GM23338 (cell line): ENCODE measurements at regions not wholly inside any gene's neighbourhood (a gene's known extent, or its start where the extent isn't known, plus 50 kb on each side); places are given as distances from the start of the nearest gene placed in this dataset.

ENCODE experiments used
- ATAC-seq: fragments of 200-7000 bp; cut with Tn5 transposase; 3 replicates; pipeline ENCODE4 v1.9.1; 2020
- DNase-seq: peaks from one replicate; pipeline ENCODE4 v3.0.0-alpha.2; 2015; ENCODE audit warnings: low spot score
- H2AFZ ChIP-seq: fragments of 200-600 bp; sonication (generic); 2 replicates; pipeline ENCODE4 v1.8.0; 2016; ENCODE audit warnings: antibody characterized with exemption, mild to moderate bottlenecking, moderate library complexity
- H3F3A ChIP-seq: fragments of 200-600 bp; sonication (generic); replicated peaks from 2 replicates; pipeline ENCODE4 v1.8.0; 2017; ENCODE audit warnings: antibody characterized with exemption, mixed run types, low read depth
- H3K27ac ChIP-seq: fragments of 200-600 bp; sonication (generic); 2 replicates; pipeline ENCODE4 v1.6.1; 2016; ENCODE audit warnings: low read depth
- H3K27me3 ChIP-seq: fragments of 200-600 bp; sonication (generic); 2 replicates; pipeline ENCODE4 v1.8.0; 2016; ENCODE audit warnings: mild to moderate bottlenecking, mixed run types, moderate library complexity; ENCODE audit not compliant: insufficient read depth
- H3K36me3 ChIP-seq: fragments of 200-600 bp; sonication (generic); 2 replicates; pipeline ENCODE4 v1.8.0; 2016; ENCODE audit warnings: mild to moderate bottlenecking; ENCODE audit not compliant: insufficient read depth
- H3K4me1 ChIP-seq: fragments of 200-600 bp; sonication (generic); 2 replicates; pipeline ENCODE4 v1.8.0; 2016; ENCODE audit warnings: mild to moderate bottlenecking, moderate library complexity; ENCODE audit not compliant: insufficient read depth
- H3K4me2 ChIP-seq: fragments of 200-600 bp; sonication (generic); 2 replicates; pipeline ENCODE4 v1.7.1; 2017; ENCODE audit warnings: mixed run types
- H3K4me3 ChIP-seq: fragments of 200-600 bp; sonication (generic); 2 replicates; pipeline ENCODE4 v1.6.1; 2016; ENCODE audit warnings: mixed run types
- H3K79me2 ChIP-seq: fragments of 200-600 bp; sonication (generic); replicated peaks from 2 replicates; pipeline ENCODE4 v1.8.0; 2017; ENCODE audit warnings: mild to moderate bottlenecking; ENCODE audit not compliant: insufficient read depth
- H3K9me2 ChIP-seq: fragments of 200-600 bp; sonication (generic); 2 replicates; pipeline ENCODE4 v1.8.0; 2017; ENCODE audit not compliant: insufficient read depth
- H4K20me1 ChIP-seq: fragments of 200-600 bp; sonication (generic); replicated peaks from 2 replicates; pipeline ENCODE4 v1.8.0; 2017; ENCODE audit warnings: mild to moderate bottlenecking; ENCODE audit not compliant: insufficient read depth
- H3K27ac Mint-ChIP-seq: 2 replicates; pipeline ENCODE4 v1.8.0; 2020; ENCODE audit warnings: inconsistent platforms, mild to moderate bottlenecking, moderate library complexity, mixed read lengths
- H3K27me3 Mint-ChIP-seq: 3 replicates; pipeline ENCODE4 v1.8.0; 2022; ENCODE audit warnings: low read depth, mild to moderate bottlenecking, moderate library complexity, mixed read lengths, inconsistent platforms; ENCODE audit not compliant: insufficient read depth, poor library complexity
- H3K36me3 Mint-ChIP-seq: 3 replicates; pipeline ENCODE4 v1.8.0; 2021; ENCODE audit warnings: low read depth, mild to moderate bottlenecking, inconsistent platforms, moderate library complexity, mixed read lengths
- H3K4me1 Mint-ChIP-seq: 3 replicates; pipeline ENCODE4 v1.8.0; 2020; ENCODE audit warnings: mild to moderate bottlenecking, inconsistent platforms, mixed read lengths
- H3K4me3 Mint-ChIP-seq: 3 replicates; pipeline ENCODE4 v1.8.0; 2021; ENCODE audit warnings: moderate library complexity, mild to moderate bottlenecking, inconsistent platforms, mixed read lengths
- H3K9me3 Mint-ChIP-seq: 3 replicates; pipeline ENCODE4 v1.8.0; 2020; ENCODE audit warnings: moderate library complexity, mild to moderate bottlenecking, inconsistent platforms, mixed read lengths
- CTCF ChIP-seq, 2 experiments: fragments of 200-600 bp in 1 of 2; sonication (generic) in 1 of 2; conservative IDR thresholded peaks; 2 replicates each; pipeline versions ENCODE4 v1.5.1 to v1.6.1; 2016 to 2017; ENCODE audit warnings: antibody characterized with exemption in 2 of 2, low read depth in 2 of 2, mild to moderate bottlenecking in 2 of 2, moderate library complexity in 1 of 2
- ETS1 ChIP-seq: IDR thresholded peaks from 2 replicates; pipeline ENCODE4 v1.6.1; 2016; ENCODE audit warnings: antibody characterized with exemption
- EZH2 ChIP-seq: fragments of 200-600 bp; sonication (generic); IDR thresholded peaks from one replicate; pipeline ENCODE4 v1.8.0; 2017; ENCODE audit warnings: antibody characterized with exemption, mild to moderate bottlenecking, low read depth; ENCODE audit not compliant: unreplicated experiment
- EZH2phosphoT487 ChIP-seq: fragments of 200-600 bp; sonication (generic); IDR thresholded peaks from one replicate; pipeline ENCODE4 v1.8.1; 2018; ENCODE audit warnings: antibody characterized with exemption; ENCODE audit not compliant: unreplicated experiment
- NANOG ChIP-seq: IDR thresholded peaks from 2 replicates; pipeline ENCODE4 v1.6.1; 2016; ENCODE audit warnings: antibody characterized with exemption, borderline replicate concordance
- POLR2AphosphoS5 ChIP-seq: IDR thresholded peaks from 2 replicates; pipeline ENCODE4 v1.6.1; 2016; ENCODE audit warnings: antibody characterized with exemption, low read depth
- REST ChIP-seq: IDR thresholded peaks from one replicate; pipeline ENCODE4 v1.6.1; 2018; ENCODE audit warnings: antibody characterized with exemption; ENCODE audit not compliant: unreplicated experiment
- STAT1 ChIP-seq: IDR thresholded peaks from one replicate; pipeline ENCODE4 v1.6.1; 2016; ENCODE audit warnings: antibody characterized with exemption; ENCODE audit not compliant: unreplicated experiment
- ZNF114 ChIP-seq: fragments of 250-450 bp; sonication (Bioruptor Pico); IDR thresholded peaks from 2 replicates; pipeline ENCODE4 v1.5.0; 2020; ENCODE audit warnings: mild to moderate bottlenecking, moderate library complexity
- ZNF331 ChIP-seq: fragments of 250-450 bp; sonication (Bioruptor Pico); IDR thresholded peaks from 2 replicates; pipeline ENCODE4 v1.5.0; 2020; ENCODE audit warnings: low read depth, mild to moderate bottlenecking, moderate library complexity
- ZNF462 ChIP-seq: fragments of 250-450 bp; sonication (Bioruptor Pico); IDR thresholded peaks from 2 replicates; pipeline ENCODE4 v1.5.0; 2020; ENCODE audit warnings: mild to moderate bottlenecking, moderate library complexity

- DNase-seq (no peak), ATAC-seq (no peak)
- H4K20me1 ChIP-seq, result no peaks in the 10 kb centered on the region
- H3K9me2 ChIP-seq, result 0 out of 2 replicates have a peak, but pooled peaks cover 7% of the 10 kb centered on the region
- H3K4me1 Mint-ChIP-seq, result peaks cover 4% of the 10 kb centered on the region; the same call in 2 of the 3 replicates
- H3K9me3 Mint-ChIP-seq, result peaks cover 9% of the 10 kb centered on the region
- H3K27ac ChIP-seq, result no peak overlapping the region
- no peaks in the 10 kb centered on the region for H3K27me3 Mint-ChIP-seq
- no peaks in the 10 kb centered on the region for H3K79me2 ChIP-seq
- H3K4me3 ChIP-seq, result no peak overlapping the region
- no peak for TF ChIP-seq EZH2phosphoT487
- TF ChIP-seq ZNF331 (CRISPR knock-in tag), result no peak
- TF ChIP-seq ZNF462 (CRISPR knock-in tag), result no peak
- no peak for TF ChIP-seq POLR2AphosphoS5
- TF ChIP-seq REST, result no peak
- no peak for TF ChIP-seq CTCF (conservative IDR thresholded peaks at IDR 0.05; ENCODE audit: low read depth in 2 of 2)
- TF ChIP-seq NANOG, result no peak
- TF ChIP-seq ETS1, result no peak
- TF ChIP-seq ZNF114 (CRISPR knock-in tag), result no peak
- no peak for TF ChIP-seq STAT1
- no peak for TF ChIP-seq EZH2
- H3K27ac Mint-ChIP-seq, result no peak overlapping the region
- H3F3A ChIP-seq, result no peaks in the 10 kb centered on the region
- no peak overlapping the region; the same call in 1 of the 2 replicates for H3K4me2 ChIP-seq
- no peaks in the 10 kb centered on the region for H3K27me3 ChIP-seq
- H2AFZ ChIP-seq, result no peak overlapping the region
- no peak overlapping the region for H3K4me3 Mint-ChIP-seq
- H3K36me3 Mint-ChIP-seq, result peaks cover 11% of the 10 kb centered on the region; the same call in 2 of the 3 replicates
- H3K36me3 ChIP-seq, result peaks cover 5% of the 10 kb centered on the region; the same call in 1 of the 2 replicates
- H3K4me1 ChIP-seq, result 0 out of 2 replicates have a peak, but pooled peaks cover 5% of the 10 kb centered on the region
Observed at GRCh38 chr2:82968358-82968757, 1490.7 kb downstream of the SUCLG1 start.
